CD14-positive monocyte (primary cell): ENCODE measurements at regions not wholly inside any gene's neighbourhood (a gene's known extent, or its start where the extent isn't known, plus 50 kb on each side); places are given as distances from the start of the nearest gene placed in this dataset.
A peak's percentile ranks its signal among the peaks of the same experiment; 100 is the strongest.

Source experiments
- DNase-seq, 3 donors: peaks; one replicate each; pipeline ENCODE4 v3.0.0-alpha.2; 2011 to 2022
- H2AFZ ChIP-seq: 2 replicates; pipeline ENCODE4 v1.6.0; 2012; ENCODE audit warnings: mild to moderate bottlenecking, low read depth, low read length, inconsistent platforms; ENCODE audit not compliant: insufficient read depth, poor library complexity, severe bottlenecking
- H3K27ac ChIP-seq, 2 donors: 1 replicate in 1 of 2; 2 replicates in 1 of 2; pipeline ENCODE4 v1.5.1; 2012 to 2013; ENCODE audit warnings: low read length in 2 of 2, control low read depth in 1 of 2, inconsistent platforms in 1 of 2, low read depth in 1 of 2, mild to moderate bottlenecking in 1 of 2
- H3K27me3 ChIP-seq, 2 donors: one replicate each; pipeline versions ENCODE4 v1.6.0 to v1.6.1; 2011 to 2013; ENCODE audit warnings: low read length in 2 of 2; ENCODE audit not compliant: control insufficient read depth in 2 of 2, insufficient read depth in 2 of 2
- H3K36me3 ChIP-seq, 2 donors: replicated peaks in 1 of 2; 1 replicate in 1 of 2; 2 replicates in 1 of 2; pipeline versions ENCODE4 v1.5.1 to v1.6.1; 2012 to 2013; ENCODE audit warnings: low read length in 2 of 2, control low read depth in 1 of 2, inconsistent platforms in 1 of 2, mild to moderate bottlenecking in 1 of 2; ENCODE audit not compliant: insufficient read depth in 2 of 2, control insufficient read depth in 1 of 2
- H3K4me1 ChIP-seq, 2 donors: 1 replicate in 1 of 2; 2 replicates in 1 of 2; pipeline versions ENCODE4 v1.5.1 to v1.6.1; 2012 to 2013; ENCODE audit warnings: low read length in 2 of 2, control low read depth in 1 of 2, inconsistent platforms in 1 of 2, mild to moderate bottlenecking in 1 of 2, moderate library complexity in 1 of 2; ENCODE audit not compliant: insufficient read depth in 2 of 2, control insufficient read depth in 1 of 2
- H3K4me2 ChIP-seq: replicated peaks from 2 replicates; pipeline ENCODE3; 2012; ENCODE audit warnings: low read length, moderate library complexity, mild to moderate bottlenecking; ENCODE audit not compliant: poor library complexity, severe bottlenecking; ENCODE audit errors: extremely low read depth
- H3K4me3 ChIP-seq, 3 experiments: fragments of 200-600 bp in 1 of 3; sonication (generic) in 1 of 3; replicated peaks in 1 of 3; 1 replicate in 2 of 3; 2 replicates in 1 of 3; pipeline ENCODE4 v1.5.1; 2011 to 2013; ENCODE audit warnings: low read length in 3 of 3, mild to moderate bottlenecking in 3 of 3, control low read depth in 2 of 3, low read depth in 2 of 3, inconsistent platforms in 1 of 3, moderate library complexity in 1 of 3
- H3K79me2 ChIP-seq: 2 replicates; pipeline ENCODE4 v1.6.0; 2012; ENCODE audit warnings: mild to moderate bottlenecking, control low read depth, inconsistent platforms, low read length, moderate library complexity; ENCODE audit not compliant: insufficient read depth
- H3K9ac ChIP-seq: 2 replicates; pipeline ENCODE4 v1.6.0; 2017; ENCODE audit warnings: low read length, mild to moderate bottlenecking; ENCODE audit not compliant: insufficient read depth, poor library complexity, severe bottlenecking
- H3K9me3 ChIP-seq, 2 donors: replicated peaks in 1 of 2; 1 replicate in 1 of 2; 2 replicates in 1 of 2; pipeline versions ENCODE4 v1.5.1 to v1.6.1; 2012 to 2013; ENCODE audit warnings: low read length in 2 of 2, control low read depth in 1 of 2; ENCODE audit not compliant: control insufficient read depth in 1 of 2, insufficient read depth in 1 of 2
- H4K20me1 ChIP-seq: 2 replicates; pipeline ENCODE4 v1.6.0; 2012; ENCODE audit warnings: mild to moderate bottlenecking, low read length, control low read depth, moderate library complexity; ENCODE audit not compliant: insufficient read depth
- H3K27ac Mint-ChIP-seq, 7 donors: one replicate each; pipeline ENCODE4 v1.8.0; 2020; ENCODE audit warnings: mild to moderate bottlenecking in 7 of 7, mixed read lengths in 7 of 7, moderate library complexity in 6 of 7, inconsistent platforms in 2 of 7
- H3K27me3 Mint-ChIP-seq, 3 donors: one replicate each; pipeline ENCODE4 v1.8.0; 2021 to 2022; ENCODE audit warnings: low read depth in 3 of 3, mild to moderate bottlenecking in 3 of 3, mixed read lengths in 3 of 3, moderate library complexity in 3 of 3, inconsistent platforms in 1 of 3
- H3K36me3 Mint-ChIP-seq, 2 donors: one replicate each; pipeline ENCODE4 v1.8.0; 2020; ENCODE audit warnings: mixed read lengths in 2 of 2, inconsistent platforms in 1 of 2, mild to moderate bottlenecking in 1 of 2
- H3K4me1 Mint-ChIP-seq: one replicate; pipeline ENCODE4 v1.8.0; 2020; ENCODE audit warnings: mild to moderate bottlenecking, mixed read lengths
- H3K4me3 Mint-ChIP-seq, 2 donors: one replicate each; pipeline ENCODE4 v1.8.0; 2020; ENCODE audit warnings: mild to moderate bottlenecking in 2 of 2, mixed read lengths in 2 of 2, moderate library complexity in 1 of 2
- H3K9me3 Mint-ChIP-seq, 7 donors: one replicate each; pipeline ENCODE4 v1.8.0; 2020 to 2022; ENCODE audit warnings: mixed read lengths in 7 of 7, mild to moderate bottlenecking in 6 of 7, moderate library complexity in 6 of 7, inconsistent platforms in 2 of 7
- WGBS: methylation state at CpG from one replicate; pipeline ENCODE4 v1.1.5; 2013; ENCODE audit warnings: missing lambda C conversion rate; ENCODE audit not compliant: insufficient coverage; 5-methylcytosine and 5-hydroxymethylcytosine counted together
- intact Hi-C, 2 donors: fragments of 100-400 bp; cut with micrococcal nuclease; formaldehyde crosslinking; loops; one replicate each; pipeline versions ENCODE4 v1.15.0 to v1.15.1; 2023
- TF ChIP-seq, protein P1 (sequence below): fragments of 200-600 bp; IDR thresholded peaks from one replicate; pipeline ENCODE4 v1.8.0; 2022; ENCODE audit warnings: antibody characterized with exemption, mild to moderate bottlenecking

- Histone ChIP-seq H3K27ac (no peak overlapping the region), H4K20me1 (no peaks in the 10 kb centered on the region), H3K27me3 (no peaks in the 10 kb centered on the region), H3K4me2 (no peak overlapping the region), H3K9ac (no peak overlapping the region), H3K36me3 (no peaks in the 10 kb centered on the region), H3K4me1 (no peaks in the 10 kb centered on the region), H3K79me2 (no peaks in the 10 kb centered on the region), H2AFZ (no peak overlapping the region), H3K9me3 (no peaks in the 10 kb centered on the region), H3K4me3 (no peak overlapping the region)
- H3K4me1 Mint-ChIP-seq = no peaks in the 10 kb centered on the region
- 100% methylated on average over 1 of the region's 3 CpGs for WGBS
- no peak for DNase-seq
- H3K27me3 Mint-ChIP-seq = peaks cover 0 to 2% (median 0%) of the 10 kb centered on the region in 3 donors
- H3K9me3 Mint-ChIP-seq = peaks cover 0 to 5% (median 2%) of the 10 kb centered on the region in 7 donors
- TF ChIP-seq, protein P1, sequence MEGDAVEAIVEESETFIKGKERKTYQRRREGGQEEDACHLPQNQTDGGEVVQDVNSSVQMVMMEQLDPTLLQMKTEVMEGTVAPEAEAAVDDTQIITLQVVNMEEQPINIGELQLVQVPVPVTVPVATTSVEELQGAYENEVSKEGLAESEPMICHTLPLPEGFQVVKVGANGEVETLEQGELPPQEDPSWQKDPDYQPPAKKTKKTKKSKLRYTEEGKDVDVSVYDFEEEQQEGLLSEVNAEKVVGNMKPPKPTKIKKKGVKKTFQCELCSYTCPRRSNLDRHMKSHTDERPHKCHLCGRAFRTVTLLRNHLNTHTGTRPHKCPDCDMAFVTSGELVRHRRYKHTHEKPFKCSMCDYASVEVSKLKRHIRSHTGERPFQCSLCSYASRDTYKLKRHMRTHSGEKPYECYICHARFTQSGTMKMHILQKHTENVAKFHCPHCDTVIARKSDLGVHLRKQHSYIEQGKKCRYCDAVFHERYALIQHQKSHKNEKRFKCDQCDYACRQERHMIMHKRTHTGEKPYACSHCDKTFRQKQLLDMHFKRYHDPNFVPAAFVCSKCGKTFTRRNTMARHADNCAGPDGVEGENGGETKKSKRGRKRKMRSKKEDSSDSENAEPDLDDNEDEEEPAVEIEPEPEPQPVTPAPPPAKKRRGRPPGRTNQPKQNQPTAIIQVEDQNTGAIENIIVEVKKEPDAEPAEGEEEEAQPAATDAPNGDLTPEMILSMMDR = no peak
- intact Hi-C loops = no loop called here
- no peaks in the 10 kb centered on the region for H3K36me3 Mint-ChIP-seq
- no peak overlapping the region for H3K27ac Mint-ChIP-seq
- no peak overlapping the region for H3K4me3 Mint-ChIP-seq
Measured at GRCh38 chr1:172777767-172778166, 118.9 kb downstream of the FASLG start.

DNA sequence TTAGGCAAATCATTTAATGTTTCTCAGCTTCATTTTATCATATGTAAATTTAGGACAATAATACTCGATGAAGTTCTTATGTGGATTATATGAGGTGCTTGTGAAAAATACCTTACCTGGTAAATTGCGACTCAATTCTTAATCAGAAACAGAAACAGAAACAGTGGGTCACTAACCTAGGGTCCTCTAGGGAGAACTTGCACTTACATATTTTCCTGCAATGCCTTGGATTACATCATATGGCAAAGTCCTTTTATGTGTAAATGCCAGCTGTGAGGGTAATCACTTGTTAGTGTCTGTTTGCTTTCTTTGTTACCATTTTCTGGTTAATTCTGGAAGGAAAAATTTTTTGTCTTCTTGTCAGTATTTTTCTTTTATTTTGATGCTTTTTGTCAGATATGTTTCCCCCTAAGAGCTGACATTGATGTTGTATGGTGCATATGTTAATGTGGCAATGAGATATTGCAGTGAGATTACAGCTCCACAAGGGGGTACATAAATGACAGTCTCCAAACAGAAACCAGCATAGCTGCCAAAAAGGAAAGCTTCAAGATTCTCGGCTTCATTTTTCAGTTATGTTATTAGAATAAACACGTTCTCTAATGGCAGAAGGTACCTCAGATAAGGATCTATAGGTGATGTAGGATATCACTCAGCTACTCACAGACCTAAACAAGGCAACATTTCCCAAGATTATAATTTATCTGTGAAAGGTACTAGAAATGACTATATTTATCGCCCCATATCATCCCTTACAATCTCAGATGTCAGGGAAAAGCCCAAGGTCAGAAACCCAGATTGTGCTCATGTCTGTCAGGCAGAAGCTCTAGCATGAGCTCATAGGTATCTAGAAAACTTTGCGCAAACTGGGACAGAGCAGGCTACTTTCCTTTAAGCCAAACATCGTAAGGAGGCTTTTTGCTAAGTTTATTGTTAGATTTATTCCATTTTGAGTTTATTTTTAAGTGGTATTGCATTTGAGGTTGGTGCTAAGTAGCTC, 119.9 kb downstream of the FASLG start:
- no peak overlapping the region for H3K9ac ChIP-seq
- H3K9me3 Mint-ChIP-seq = peaks cover 0 to 12% (median 5%) of the 10 kb centered on the region in 7 donors
- H3K27ac Mint-ChIP-seq = no peak overlapping the region
- peaks cover 0 to 2% (median 0%) of the 10 kb centered on the region in 3 donors for H3K27me3 Mint-ChIP-seq
- WGBS = no CpG with 5 or more reads among the region's 7 CpGs
- H3K4me1 Mint-ChIP-seq = no peaks in the 10 kb centered on the region
- H3K9me3 ChIP-seq = no peaks in the 10 kb centered on the region
- H3K79me2 ChIP-seq = no peaks in the 10 kb centered on the region
- no peaks in the 10 kb centered on the region for H3K4me1 ChIP-seq
- no peak for DNase-seq
- H3K36me3 ChIP-seq = no peaks in the 10 kb centered on the region
- no peaks in the 10 kb centered on the region for H3K27me3 ChIP-seq
- H3K4me2 ChIP-seq = no peak overlapping the region
- no peak overlapping the region for H3K27ac ChIP-seq
- H3K36me3 Mint-ChIP-seq = no peaks in the 10 kb centered on the region
- H2AFZ ChIP-seq = peak overlapping the region; percentile 3
- H3K4me3 ChIP-seq = no peak overlapping the region
- TF ChIP-seq, protein P1 = peak; percentile 22
- intact Hi-C loops = no loop called here
- no peaks in the 10 kb centered on the region for H4K20me1 ChIP-seq
- H3K4me3 Mint-ChIP-seq = no peak overlapping the region
